Stomach (tissue), 4 donors: ENCODE measurements at regions not wholly inside any gene's neighbourhood (a gene's known extent, or its start where the extent isn't known, plus 50 kb on each side); places are given as distances from the start of the nearest gene placed in this dataset.

Source experiments
- EP300 ChIP-seq: sonication (generic); formaldehyde crosslinking; IDR thresholded peaks from one replicate; pipeline ENCODE4 v1.6.1; 2017; ENCODE audit warnings: antibody characterized with exemption
- POLR2A ChIP-seq, 4 donors: fragments of 450-650 bp; IDR thresholded peaks; one replicate each; pipeline ENCODE4 v1.6.1; 2016; ENCODE audit warnings: antibody characterized with exemption in 4 of 4, control low read depth in 2 of 4, mild to moderate bottlenecking in 1 of 4, moderate library complexity in 1 of 4
- POLR2AphosphoS5 ChIP-seq, 3 donors: sonication (generic); formaldehyde crosslinking; IDR thresholded peaks; one replicate each; pipeline ENCODE4 v1.6.1; 2016; ENCODE audit warnings: antibody characterized with exemption in 3 of 3
- TF ChIP-seq, protein P1 (sequence below), 7 experiments: fragments of 450-650 bp in 4 of 7; fragments of 200-600 bp in 3 of 7; sonication (generic) in 3 of 7; IDR thresholded peaks; one replicate each; pipeline ENCODE4 v1.5.1; 2016 to 2019; ENCODE audit warnings: antibody characterized with exemption in 7 of 7, control low read depth in 2 of 7, mild to moderate bottlenecking in 1 of 7

DNA sequence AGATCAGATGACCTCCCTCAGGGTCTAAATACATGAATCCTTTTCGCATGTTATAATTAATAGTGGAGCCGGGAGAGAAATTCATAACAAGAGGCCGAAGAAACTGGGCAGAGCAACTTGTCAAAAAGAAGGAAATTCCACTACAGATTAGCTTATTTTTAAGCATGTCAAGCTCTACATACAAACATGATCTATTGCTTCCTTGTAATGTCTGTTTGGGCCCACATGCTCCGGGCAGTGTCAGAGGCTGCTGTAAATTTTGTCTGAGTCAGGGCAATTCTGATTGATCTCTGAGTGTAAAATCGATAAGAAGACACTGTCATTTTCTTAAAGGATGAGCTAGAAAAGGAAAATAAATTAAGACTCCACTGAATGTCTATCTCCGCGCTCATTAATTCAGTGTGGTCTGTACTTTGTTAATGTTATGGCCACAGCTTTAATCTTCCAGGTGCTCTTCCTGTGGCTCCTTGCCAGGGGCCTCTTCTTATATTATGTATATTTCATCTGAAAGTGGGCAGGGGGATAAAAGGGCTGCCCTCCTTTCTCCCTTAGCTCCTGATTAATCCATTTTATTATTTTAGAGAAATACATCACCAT, 194.1 kb upstream of the SP8 start:
- no peak for TF ChIP-seq POLR2A (IDR thresholded peaks at IDR 0.05)
- TF ChIP-seq, protein P1, sequence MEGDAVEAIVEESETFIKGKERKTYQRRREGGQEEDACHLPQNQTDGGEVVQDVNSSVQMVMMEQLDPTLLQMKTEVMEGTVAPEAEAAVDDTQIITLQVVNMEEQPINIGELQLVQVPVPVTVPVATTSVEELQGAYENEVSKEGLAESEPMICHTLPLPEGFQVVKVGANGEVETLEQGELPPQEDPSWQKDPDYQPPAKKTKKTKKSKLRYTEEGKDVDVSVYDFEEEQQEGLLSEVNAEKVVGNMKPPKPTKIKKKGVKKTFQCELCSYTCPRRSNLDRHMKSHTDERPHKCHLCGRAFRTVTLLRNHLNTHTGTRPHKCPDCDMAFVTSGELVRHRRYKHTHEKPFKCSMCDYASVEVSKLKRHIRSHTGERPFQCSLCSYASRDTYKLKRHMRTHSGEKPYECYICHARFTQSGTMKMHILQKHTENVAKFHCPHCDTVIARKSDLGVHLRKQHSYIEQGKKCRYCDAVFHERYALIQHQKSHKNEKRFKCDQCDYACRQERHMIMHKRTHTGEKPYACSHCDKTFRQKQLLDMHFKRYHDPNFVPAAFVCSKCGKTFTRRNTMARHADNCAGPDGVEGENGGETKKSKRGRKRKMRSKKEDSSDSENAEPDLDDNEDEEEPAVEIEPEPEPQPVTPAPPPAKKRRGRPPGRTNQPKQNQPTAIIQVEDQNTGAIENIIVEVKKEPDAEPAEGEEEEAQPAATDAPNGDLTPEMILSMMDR (IDR thresholded peaks at IDR 0.05) = no peak
- TF ChIP-seq EP300 = no peak
- TF ChIP-seq POLR2AphosphoS5 (IDR thresholded peaks at IDR 0.05) = no peak
